H1 (cell line): ENCODE measurements at regions not wholly inside any gene's neighbourhood (a gene's known extent, or its start where the extent isn't known, plus 50 kb on each side); places are given as distances from the start of the nearest gene placed in this dataset.

Experiments used
- CTCF ChIA-PET: fragments of 300-600 bp; sonication (Branson Sonifier 250); formaldehyde crosslinking; loops from one replicate; lab custom pipeline; 2021; ENCODE audit not compliant: partially characterized antibody; lab: Charles Lee
- POLR2A ChIA-PET: fragments of 300-600 bp; sonication (Branson Sonifier 250); formaldehyde crosslinking; loops from one replicate; lab custom pipeline; 2021; ENCODE audit warnings: inconsistent platforms; ENCODE audit not compliant: partially characterized antibody; lab: Charles Lee
- DNase-seq, 2 experiments: peaks; one replicate each; pipeline versions ENCODE4 v3.0.0 to v3.0.0-alpha.2; 2010 to 2022; ENCODE audit warnings: low spot score in 2 of 2, low read depth in 1 of 2, mixed read lengths in 1 of 2
- FAIRE-seq: peaks from 2 replicates; lab custom pipeline; 2011; peaks lifted over from hg19 to GRCh38; lab: Jason Lieb, UNC
- H2AFZ ChIP-seq: 2 replicates; pipeline ENCODE4 v1.8.1; 2012; ENCODE audit warnings: low read length, inconsistent platforms
- H2AK5ac ChIP-seq: 2 replicates; pipeline ENCODE4 v1.6.1; 2013; ENCODE audit warnings: low read depth, low read length
- H2BK120ac ChIP-seq: replicated peaks from 2 replicates; pipeline ENCODE3; 2013; ENCODE audit warnings: low read depth, low read length, inconsistent platforms
- H2BK12ac ChIP-seq: 2 replicates; pipeline ENCODE4 v1.6.1; 2013; ENCODE audit warnings: low read depth, low read length
- H2BK15ac ChIP-seq: 2 replicates; pipeline ENCODE4 v1.6.1; 2013; ENCODE audit warnings: low read length
- H2BK20ac ChIP-seq: 2 replicates; pipeline ENCODE4 v1.6.1; 2013; ENCODE audit warnings: low read length
- H2BK5ac ChIP-seq: 2 replicates; pipeline ENCODE4 v1.6.1; 2013; ENCODE audit warnings: low read depth, low read length
- H3K14ac ChIP-seq: 2 replicates; pipeline ENCODE4 v1.6.1; 2013; ENCODE audit warnings: inconsistent platforms; ENCODE audit not compliant: insufficient read length
- H3K18ac ChIP-seq: 2 replicates; pipeline ENCODE4 v1.6.1; 2013; ENCODE audit warnings: low read length; ENCODE audit errors: extremely low read depth
- H3K23ac ChIP-seq: 2 replicates; pipeline ENCODE4 v1.6.1; 2013; ENCODE audit warnings: inconsistent platforms; ENCODE audit not compliant: insufficient read length
- H3K23me2 ChIP-seq: 2 replicates; pipeline ENCODE4 v1.6.1; 2013; ENCODE audit warnings: low read depth, low read length
- H3K27ac ChIP-seq: 2 replicates; pipeline ENCODE4 v1.6.1; 2011; ENCODE audit warnings: low read depth, low read length, inconsistent platforms
- H3K27me3 ChIP-seq, 4 experiments: replicated peaks in 1 of 4; 1 replicate in 1 of 4; 2 replicates in 3 of 4; pipeline versions ENCODE4 v1.6.1 to v1.8.1; 2011 to 2013; ENCODE audit warnings: low read length in 3 of 4, mild to moderate bottlenecking in 3 of 4, inconsistent platforms in 2 of 4, mixed read lengths in 2 of 4, moderate library complexity in 1 of 4; ENCODE audit not compliant: control insufficient read depth in 3 of 4, insufficient read depth in 3 of 4; ENCODE audit errors: extremely low read depth in 1 of 4
- H3K36me3 ChIP-seq, 4 experiments: 2 replicates each; pipeline versions ENCODE4 v1.6.1 to v1.8.1; 2011 to 2013; ENCODE audit warnings: mild to moderate bottlenecking in 4 of 4, low read length in 3 of 4, moderate library complexity in 2 of 4, control low read depth in 1 of 4, inconsistent platforms in 1 of 4; ENCODE audit not compliant: insufficient read depth in 4 of 4, control insufficient read depth in 2 of 4
- H3K4ac ChIP-seq: replicated peaks from 2 replicates; pipeline ENCODE3; 2013; ENCODE audit warnings: low read length, low read depth, mixed read lengths, inconsistent platforms; ENCODE audit not compliant: insufficient read length
- H3K4me1 ChIP-seq, 4 experiments: replicated peaks in 1 of 4; 1 replicate in 1 of 4; 2 replicates in 3 of 4; pipeline versions ENCODE4 v1.6.1 to v1.8.1; 2011 to 2013; ENCODE audit warnings: low read length in 3 of 4, inconsistent platforms in 2 of 4, mixed read lengths in 1 of 4; ENCODE audit not compliant: insufficient read depth in 4 of 4, control insufficient read depth in 3 of 4
- H3K4me2 ChIP-seq, 2 experiments: 2 replicates each; pipeline versions ENCODE4 v1.6.1 to v1.8.1; 2011 to 2013; ENCODE audit warnings: low read depth in 2 of 2, low read length in 2 of 2, control low read depth in 1 of 2, inconsistent platforms in 1 of 2, mild to moderate bottlenecking in 1 of 2; ENCODE audit not compliant: insufficient read depth in 1 of 2
- H3K4me3 ChIP-seq, 4 experiments: fragments of 200-600, 300-600 bp in 1 of 4; sonication (generic), shearing (Covaris generic), sonication (Bioruptor Twin) in 1 of 4; 2 replicates each; pipeline versions ENCODE4 v1.5.1 to v1.8.1; 2011 to 2016; ENCODE audit warnings: low read length in 4 of 4, low read depth in 3 of 4, control low read depth in 2 of 4, inconsistent platforms in 2 of 4, mild to moderate bottlenecking in 2 of 4, mixed read lengths in 1 of 4, moderate library complexity in 1 of 4; ENCODE audit not compliant: insufficient read depth in 2 of 4; ENCODE audit errors: extremely low read depth in 1 of 4
- H3K56ac ChIP-seq: replicated peaks from 2 replicates; pipeline ENCODE3; 2013; ENCODE audit warnings: low read depth, mild to moderate bottlenecking, mixed read lengths, low read length, inconsistent platforms; ENCODE audit not compliant: insufficient read length
- H3K79me1 ChIP-seq: 2 replicates; pipeline ENCODE4 v1.6.1; 2013; ENCODE audit warnings: low read depth, low read length, control low read depth
- H3K79me2 ChIP-seq, 2 experiments: 2 replicates each; pipeline versions ENCODE4 v1.6.1 to v1.8.1; 2012 to 2013; ENCODE audit warnings: low read length in 2 of 2, mild to moderate bottlenecking in 2 of 2, inconsistent platforms in 1 of 2; ENCODE audit not compliant: insufficient read depth in 2 of 2, control insufficient read depth in 1 of 2
- H3K9ac ChIP-seq, 4 experiments: replicated peaks in 1 of 4; 1 replicate in 1 of 4; 2 replicates in 3 of 4; pipeline versions ENCODE4 v1.6.1 to v1.8.1; 2011 to 2013; ENCODE audit warnings: low read depth in 3 of 4, low read length in 3 of 4, control low read depth in 2 of 4, mild to moderate bottlenecking in 2 of 4, moderate library complexity in 2 of 4, inconsistent platforms in 1 of 4; ENCODE audit errors: extremely low read depth in 1 of 4
- H3K9me3 ChIP-seq, 2 experiments: 2 replicates each; pipeline versions ENCODE4 v1.6.1 to v1.8.1; 2012 to 2013; ENCODE audit warnings: mild to moderate bottlenecking in 2 of 2, moderate library complexity in 2 of 2, control low read depth in 1 of 2, inconsistent platforms in 1 of 2, low read depth in 1 of 2, low read length in 1 of 2, mixed read lengths in 1 of 2; ENCODE audit not compliant: insufficient read depth in 2 of 2
- H4K20me1 ChIP-seq, 2 experiments: replicated peaks in 1 of 2; 2 replicates each; pipeline versions ENCODE3 to v1.8.1; 2011 to 2013; ENCODE audit warnings: inconsistent platforms in 2 of 2, low read length in 2 of 2, mild to moderate bottlenecking in 1 of 2; ENCODE audit not compliant: insufficient read depth in 2 of 2, control insufficient read depth in 1 of 2
- H4K5ac ChIP-seq: 2 replicates; pipeline ENCODE4 v1.6.1; 2013; ENCODE audit warnings: low read length, low read depth, mixed read lengths, inconsistent platforms; ENCODE audit not compliant: insufficient read length
- H4K8ac ChIP-seq: 2 replicates; pipeline ENCODE4 v1.8.0; 2013; ENCODE audit warnings: mild to moderate bottlenecking, moderate library complexity, low read length, inconsistent platforms; ENCODE audit not compliant: insufficient read depth; ENCODE audit errors: extremely low read depth
- H4K91ac ChIP-seq: replicated peaks from 2 replicates; pipeline ENCODE3; 2013; ENCODE audit warnings: low read length, mixed read lengths, inconsistent platforms; ENCODE audit not compliant: insufficient read length
- ASH2L ChIP-seq: fragments of 200-600, 300-600 bp; sonication (generic); IDR thresholded peaks from one replicate; pipeline ENCODE4 v1.7.1; 2017; ENCODE audit warnings: low read length
- CBX5 ChIP-seq: fragments of 300-800, 300-1000 bp; sonication (generic); IDR thresholded peaks from 2 replicates; pipeline ENCODE4 v1.7.1; 2016; ENCODE audit warnings: antibody characterized with exemption, low read length, low read depth
- EP300 ChIP-seq, 2 experiments: IDR thresholded peaks; 1 replicate in 1 of 2; 2 replicates in 1 of 2; pipeline ENCODE4 v1.6.1; 2011 to 2012; ENCODE audit warnings: low read depth in 2 of 2, low read length in 2 of 2, mild to moderate bottlenecking in 2 of 2, borderline replicate concordance in 1 of 2, inconsistent platforms in 1 of 2, moderate library complexity in 1 of 2
- GABPA ChIP-seq: IDR thresholded peaks from 2 replicates; pipeline ENCODE4 v1.6.1; 2011; ENCODE audit warnings: mild to moderate bottlenecking, low read length, moderate library complexity, borderline replicate concordance; ENCODE audit not compliant: insufficient read depth
- JUN ChIP-seq: IDR thresholded peaks from 2 replicates; pipeline ENCODE4 v1.6.1; 2011; ENCODE audit warnings: low read depth, mild to moderate bottlenecking, improper control_type of control experiment, low read length
- POU5F1 ChIP-seq: IDR thresholded peaks from 2 replicates; pipeline ENCODE4 v1.6.1; 2011; ENCODE audit warnings: low read depth, mild to moderate bottlenecking, low read length, moderate library complexity
- RXRA ChIP-seq: IDR thresholded peaks from 2 replicates; pipeline ENCODE4 v1.6.1; 2011; ENCODE audit warnings: low read depth, mild to moderate bottlenecking, low read length, moderate library complexity; ENCODE audit not compliant: insufficient read depth
- SIN3A ChIP-seq, 2 experiments: IDR thresholded peaks in 1 of 2; conservative IDR thresholded peaks in 1 of 2; 2 replicates each; pipeline ENCODE4 v1.6.1; 2011 to 2012; ENCODE audit warnings: low read length in 2 of 2, improper control_type of control experiment in 1 of 2, low read depth in 1 of 2, mild to moderate bottlenecking in 1 of 2
- SP2 ChIP-seq: IDR thresholded peaks from 2 replicates; pipeline ENCODE4 v1.6.1; 2012; ENCODE audit warnings: mild to moderate bottlenecking, low read length, inconsistent platforms
- SP4 ChIP-seq: IDR thresholded peaks from 2 replicates; pipeline ENCODE4 v1.6.1; 2012; ENCODE audit warnings: low read length, inconsistent platforms
- WGBS, 2 experiments: shearing (Covaris generic) in 1 of 2; methylation state at CpG; one replicate each; pipeline versions ENCODE4 v1.1.6 to v1.1.7; 2013 to 2015; ENCODE audit warnings: low lambda C conversion rate in 2 of 2, mixed read lengths in 2 of 2, inconsistent platforms in 1 of 2, low coverage in 1 of 2, missing lambda C conversion rate in 1 of 2; ENCODE audit not compliant: insufficient replicate concordance in 2 of 2, insufficient coverage in 1 of 2, insufficient read length in 1 of 2; ENCODE audit errors: extremely low coverage in 1 of 2, missing lambda C conversion rate in 1 of 2; 5-methylcytosine and 5-hydroxymethylcytosine counted together
- TF ChIP-seq, protein P1 (sequence below): IDR thresholded peaks from 2 replicates; pipeline ENCODE4 v1.6.1; 2011; ENCODE audit warnings: low read length, improper control_type of control experiment

DNA sequence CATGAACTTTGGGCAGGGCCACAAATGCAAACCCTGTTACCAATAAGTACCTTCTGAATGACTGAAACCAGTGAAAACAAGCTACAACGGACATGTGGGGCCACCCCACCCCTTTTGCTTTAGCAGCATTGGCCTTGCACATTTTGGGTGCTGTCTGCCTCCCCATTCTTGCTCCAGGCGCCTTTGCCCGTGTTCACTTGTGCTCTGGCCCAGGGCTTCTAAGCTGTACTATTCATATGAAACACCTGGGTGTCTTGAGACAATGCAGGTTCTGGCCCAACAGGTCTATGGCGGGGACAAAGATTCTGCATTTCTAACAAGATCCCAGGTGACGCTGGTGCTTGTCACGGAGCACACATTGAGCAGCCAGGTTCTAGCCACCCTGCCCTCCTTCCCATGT lies 96.5 kb upstream of the SDK1 start:
- H3K9ac ChIP-seq = no peak overlapping the region
- no peak overlapping the region for H3K18ac ChIP-seq
- POLR2A ChIA-PET = no interaction called here
- H3K4ac ChIP-seq = no peak overlapping the region
- no peak overlapping the region for H2BK120ac ChIP-seq
- H3K79me2 ChIP-seq = no peaks in the 10 kb centered on the region
- H3K27me3 ChIP-seq = no peaks in the 10 kb centered on the region
- no peak overlapping the region for H3K4me3 ChIP-seq
- H4K5ac ChIP-seq = no peak overlapping the region
- H2BK15ac ChIP-seq = no peak overlapping the region
- no peaks in the 10 kb centered on the region for H3K9me3 ChIP-seq
- CTCF ChIA-PET = interaction anchor here (0.5 to 2.3 kb wide), 7 partner anchors 37 to 1541 kb away, joined by 3 to 8 read pairs (median 3); no protein-coding TSS in a partner anchor
- H3K23ac ChIP-seq = no peak overlapping the region
- no peak overlapping the region for H3K56ac ChIP-seq
- no peaks in the 10 kb centered on the region for H3K23me2 ChIP-seq
- H3K4me2 ChIP-seq = no peak overlapping the region
- FAIRE-seq (no peak), DNase-seq (peak in 1 of 2 experiments; percentile 35)
- no peaks in the 10 kb centered on the region for H4K20me1 ChIP-seq
- H3K36me3 ChIP-seq = no peaks in the 10 kb centered on the region
- H3K27ac ChIP-seq = no peak overlapping the region
- H2AK5ac ChIP-seq = no peak overlapping the region
- no peak overlapping the region for H2BK12ac ChIP-seq
- no peak overlapping the region for H2AFZ ChIP-seq
- WGBS, 2 experiments = 74% methylated on average over 6 of the region's 6 CpGs; no CpG with 5 or more reads in 1 of the 2 experiments
- H3K79me1 ChIP-seq = no peaks in the 10 kb centered on the region
- H4K91ac ChIP-seq = no peak overlapping the region
- no peak overlapping the region for H4K8ac ChIP-seq
- H2BK5ac ChIP-seq = no peak overlapping the region
- H3K4me1 ChIP-seq = no peaks in the 10 kb centered on the region
- no peak overlapping the region for H2BK20ac ChIP-seq
- no peak overlapping the region for H3K14ac ChIP-seq
- TF ChIP-seq CBX5 = no peak
- TF ChIP-seq, protein P1, sequence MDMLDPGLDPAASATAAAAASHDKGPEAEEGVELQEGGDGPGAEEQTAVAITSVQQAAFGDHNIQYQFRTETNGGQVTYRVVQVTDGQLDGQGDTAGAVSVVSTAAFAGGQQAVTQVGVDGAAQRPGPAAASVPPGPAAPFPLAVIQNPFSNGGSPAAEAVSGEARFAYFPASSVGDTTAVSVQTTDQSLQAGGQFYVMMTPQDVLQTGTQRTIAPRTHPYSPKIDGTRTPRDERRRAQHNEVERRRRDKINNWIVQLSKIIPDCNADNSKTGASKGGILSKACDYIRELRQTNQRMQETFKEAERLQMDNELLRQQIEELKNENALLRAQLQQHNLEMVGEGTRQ = no peak
- TF ChIP-seq SP2 = no peak
- TF ChIP-seq POU5F1 = no peak
- TF ChIP-seq SIN3A (conservative IDR thresholded peaks at IDR 0.05 in 1 of 2, IDR thresholded peaks at IDR 0.05 in 1 of 2; ENCODE audit: low read depth in 1 of 2, low read length in 2 of 2) = no peak
- TF ChIP-seq EP300 (IDR thresholded peaks at IDR 0.05; ENCODE audit: borderline replicate concordance in 1 of 2, low read depth in 2 of 2, low read length in 2 of 2) = no peak
- TF ChIP-seq GABPA = no peak
- TF ChIP-seq SP4 = no peak
- TF ChIP-seq RXRA = no peak
- no peak for TF ChIP-seq JUN
- no peak for TF ChIP-seq ASH2L
